ENCODE measurements at regions not wholly inside any gene's neighbourhood (a gene's known extent, or its start where the extent isn't known, plus 50 kb on each side); places are given as distances from the start of the nearest gene placed in this dataset.
"Not testable (repeated sequence)": the region's sequence is repeated elsewhere in the genome, so short reads cannot be mapped to it uniquely, and the experiment has no call there.

DNA sequence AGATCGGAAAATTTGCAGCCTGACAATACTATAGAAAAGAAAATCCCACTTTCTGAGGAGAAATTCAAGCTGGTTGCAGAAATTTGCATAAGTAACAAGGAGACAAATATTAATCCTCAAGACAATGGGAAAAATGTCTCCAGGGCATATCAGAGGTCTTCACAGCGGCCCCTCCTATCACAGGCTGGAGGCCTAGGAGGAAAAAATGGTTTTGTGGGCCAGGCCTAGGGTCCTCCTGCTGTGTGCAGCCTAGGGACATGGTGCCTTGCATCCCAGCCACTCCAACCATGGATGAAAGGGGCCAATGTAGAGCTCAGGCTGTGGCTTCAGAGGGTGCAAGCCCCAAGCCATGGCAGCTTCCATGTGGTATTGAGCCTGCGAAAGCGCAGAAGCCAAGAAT is 138.5 kb upstream of the MAN2A1 start:
- H3K4me1 Mint-ChIP-seq (ENCODE audit: low read depth); intact Hi-C loops (cut with micrococcal nuclease); H3K4me3 Mint-ChIP-seq; H3K27me3 Mint-ChIP-seq (ENCODE audit: low read depth); H3K27ac Mint-ChIP-seq; DNase-seq; H3K36me3 Mint-ChIP-seq (ENCODE audit: low read depth); H3K9me3 Mint-ChIP-seq: not testable (repeated sequence)
- CTCF ChIA-PET: interaction anchor here (0.6 kb wide), 1 partner anchor 18 kb away, joined by 4 read pairs; no protein-coding TSS in a partner anchor

DNA sequence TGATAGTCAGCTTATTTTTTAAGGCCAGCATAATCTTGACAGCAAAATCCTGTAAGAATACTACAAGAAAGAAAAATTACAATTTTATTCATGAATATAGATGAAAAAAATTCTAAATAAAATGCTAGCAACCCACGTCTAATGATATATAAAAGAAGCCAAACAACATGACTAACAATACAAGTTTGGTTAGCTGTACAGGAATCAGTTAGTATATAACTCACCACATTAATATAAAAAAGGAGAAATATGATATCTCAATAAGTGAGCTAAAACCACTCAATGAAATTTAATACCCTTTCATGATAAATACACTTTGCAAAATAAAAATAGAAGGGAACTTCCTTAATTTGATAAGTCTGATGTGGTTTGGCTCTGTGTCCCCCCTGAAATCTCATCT is 139.7 kb upstream of the MAN2A1 start:
- peaks cover 3% of the 10 kb centered on the region for H3K36me3 Mint-ChIP-seq (ENCODE audit: low read depth)
- no peak for DNase-seq
- H3K9me3 Mint-ChIP-seq: peaks cover 10% of the 10 kb centered on the region
- H3K4me3 Mint-ChIP-seq: no peak overlapping the region
- CTCF ChIA-PET: no interaction called here
- intact Hi-C loops (cut with micrococcal nuclease): no loop called here
- peaks cover 2% of the 10 kb centered on the region for H3K27me3 Mint-ChIP-seq (ENCODE audit: low read depth)
- H3K27ac Mint-ChIP-seq: no peak overlapping the region
- no peaks in the 10 kb centered on the region for H3K4me1 Mint-ChIP-seq (ENCODE audit: low read depth)

DNA sequence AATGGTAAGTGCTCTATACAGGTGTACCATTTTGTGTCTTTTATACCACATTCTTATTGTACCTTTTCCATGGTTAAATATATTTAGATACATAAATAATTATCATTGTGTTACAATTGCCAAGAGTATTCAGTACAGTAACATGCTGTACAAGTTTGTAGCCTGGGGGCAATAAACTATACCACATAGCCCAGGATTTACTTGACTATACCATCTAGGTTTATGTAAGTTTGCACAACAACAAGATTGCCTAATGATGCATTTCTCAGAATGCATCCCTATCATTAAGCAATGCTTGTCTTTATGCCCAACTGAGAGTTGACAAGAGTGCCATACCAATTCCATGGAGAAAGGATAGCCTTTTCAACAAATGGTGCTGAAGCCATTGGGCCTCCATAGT is 136.7 kb upstream of the PJA2 start:
- no peak overlapping the region for H3K4me3 Mint-ChIP-seq
- peaks cover 5% of the 10 kb centered on the region for H3K27me3 Mint-ChIP-seq (ENCODE audit: low read depth)
- H3K36me3 Mint-ChIP-seq (ENCODE audit: low read depth): no peaks in the 10 kb centered on the region
- H3K4me1 Mint-ChIP-seq (ENCODE audit: low read depth): no peaks in the 10 kb centered on the region
- H3K27ac Mint-ChIP-seq: no peak overlapping the region
- no peak for DNase-seq
- CTCF ChIA-PET: no interaction called here
- intact Hi-C loops (cut with micrococcal nuclease): no loop called here
- no peaks in the 10 kb centered on the region for H3K9me3 Mint-ChIP-seq

DNA sequence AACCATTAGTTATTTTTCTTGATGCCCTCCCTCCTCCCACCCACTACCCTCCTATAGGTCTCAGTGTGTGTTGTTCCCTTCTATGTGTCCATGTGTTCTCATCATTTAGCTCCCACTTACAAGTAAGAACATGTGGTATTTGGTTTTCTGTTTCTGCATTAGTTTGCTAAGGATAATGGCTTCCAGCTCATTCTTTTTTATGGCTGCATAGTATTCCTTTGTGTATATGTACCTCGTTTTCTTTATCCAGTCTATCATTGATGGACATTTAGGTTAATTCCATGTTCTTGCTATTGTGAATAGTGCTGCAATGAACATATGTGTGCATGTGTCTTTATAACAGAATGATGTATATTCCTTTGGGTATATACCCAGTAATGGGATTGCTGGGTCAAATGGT is 135.1 kb upstream of the PJA2 start:
- H3K36me3 Mint-ChIP-seq (ENCODE audit: low read depth): not testable (repeated sequence)
- CTCF ChIA-PET: interaction anchor here (0.6 kb wide), 1 partner anchor 193 kb away, joined by 3 read pairs; no protein-coding TSS in a partner anchor

DNA sequence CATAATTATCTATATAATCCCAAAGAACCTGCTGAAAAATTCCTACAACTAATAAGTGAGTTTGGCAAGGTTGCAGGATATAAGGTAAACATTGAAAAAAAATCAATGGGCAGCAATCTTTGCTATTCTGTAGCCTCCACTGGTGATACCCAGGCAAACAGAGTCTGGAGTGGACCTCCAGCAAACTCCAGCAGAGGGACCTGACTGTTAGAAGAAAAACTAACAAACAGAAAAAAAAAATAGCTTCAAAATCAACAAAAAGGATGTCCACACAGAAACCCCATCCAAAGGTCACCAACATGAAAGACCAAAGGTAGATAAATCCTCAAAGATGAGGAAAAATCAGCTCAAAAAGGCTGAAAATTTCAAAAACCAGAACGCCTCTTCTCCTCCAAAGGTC is 128.9 kb upstream of the PJA2 start:
- H3K4me3 Mint-ChIP-seq; intact Hi-C loops (cut with micrococcal nuclease); DNase-seq; H3K36me3 Mint-ChIP-seq (ENCODE audit: low read depth); H3K4me1 Mint-ChIP-seq (ENCODE audit: low read depth); H3K9me3 Mint-ChIP-seq; H3K27ac Mint-ChIP-seq: not testable (repeated sequence)
- peaks cover 15% of the 10 kb centered on the region for H3K27me3 Mint-ChIP-seq (ENCODE audit: low read depth)
- CTCF ChIA-PET: interaction anchor here (0.6 kb wide), 1 partner anchor 306 kb away, joined by 3 read pairs; no protein-coding TSS in a partner anchor

More for the DNA sequence above, 135.1 kb upstream of the PJA2 start:
- H3K27me3 Mint-ChIP-seq (ENCODE audit: low read depth); H3K4me3 Mint-ChIP-seq; intact Hi-C loops (cut with micrococcal nuclease); H3K4me1 Mint-ChIP-seq (ENCODE audit: low read depth); H3K27ac Mint-ChIP-seq; DNase-seq; H3K9me3 Mint-ChIP-seq: not testable (repeated sequence)

DNA sequence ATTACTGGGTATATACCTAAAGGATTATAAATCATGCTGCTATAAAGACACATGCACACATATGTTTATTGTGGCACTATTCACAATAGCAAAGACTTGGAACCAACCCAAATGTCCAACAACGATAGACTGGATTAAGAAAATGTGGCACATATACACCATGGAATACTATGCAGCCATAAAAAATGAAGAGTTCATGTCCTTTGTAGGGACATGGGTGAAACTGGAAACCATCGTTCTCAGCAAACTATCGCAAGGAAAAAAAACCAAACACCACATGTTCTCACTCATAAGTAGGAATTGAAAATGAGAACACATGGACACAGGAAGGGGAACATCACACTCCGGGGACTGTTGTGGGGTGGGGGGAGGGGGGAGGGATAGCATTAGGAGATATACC is 125.3 kb upstream of the PJA2 start:
- intact Hi-C loops (cut with micrococcal nuclease); DNase-seq; H3K4me1 Mint-ChIP-seq (ENCODE audit: low read depth): not testable (repeated sequence)

DNA sequence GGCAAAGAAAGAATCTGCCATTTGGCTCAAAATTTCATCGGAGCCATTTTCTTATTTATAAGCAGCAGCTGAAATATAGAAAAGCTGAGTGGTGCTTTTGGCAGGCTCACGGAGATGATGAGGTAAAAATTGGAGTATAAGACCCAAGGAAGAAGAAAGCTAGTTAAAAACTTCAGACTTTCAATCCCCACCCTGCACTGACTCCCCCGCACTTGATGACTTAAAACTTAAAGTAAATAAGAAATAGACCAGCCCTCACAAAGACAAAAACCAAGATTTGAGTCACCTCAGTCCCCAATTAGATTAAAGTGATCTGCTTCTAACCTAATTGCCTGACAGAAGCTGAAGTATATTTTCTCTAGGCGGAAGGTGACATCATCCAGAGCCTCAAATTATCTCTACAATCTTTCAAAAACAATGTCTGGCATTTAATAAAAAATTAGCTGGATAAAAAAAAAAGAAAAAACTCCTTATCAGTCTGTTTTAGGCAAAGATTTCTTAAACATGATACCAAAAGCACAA is 124.0 kb upstream of the PJA2 start:
- no peak for DNase-seq
- Mint-ChIP-seq H3K4me1 (ENCODE audit: low read depth) (no peaks in the 10 kb centered on the region), H3K9me3 (no peaks in the 10 kb centered on the region), H3K27ac (no peak overlapping the region), H3K36me3 (ENCODE audit: low read depth) (no peaks in the 10 kb centered on the region), H3K4me3 (no peak overlapping the region), H3K27me3 (ENCODE audit: low read depth) (peaks cover 2% of the 10 kb centered on the region)
- intact Hi-C loops (cut with micrococcal nuclease): no loop called here
- CTCF ChIA-PET: no interaction called here

More for the DNA sequence above, 125.3 kb upstream of the PJA2 start:
- H3K9me3 Mint-ChIP-seq; H3K4me3 Mint-ChIP-seq; CTCF ChIA-PET; H3K27ac Mint-ChIP-seq; H3K36me3 Mint-ChIP-seq (ENCODE audit: low read depth); H3K27me3 Mint-ChIP-seq (ENCODE audit: low read depth): not testable (repeated sequence)

DNA sequence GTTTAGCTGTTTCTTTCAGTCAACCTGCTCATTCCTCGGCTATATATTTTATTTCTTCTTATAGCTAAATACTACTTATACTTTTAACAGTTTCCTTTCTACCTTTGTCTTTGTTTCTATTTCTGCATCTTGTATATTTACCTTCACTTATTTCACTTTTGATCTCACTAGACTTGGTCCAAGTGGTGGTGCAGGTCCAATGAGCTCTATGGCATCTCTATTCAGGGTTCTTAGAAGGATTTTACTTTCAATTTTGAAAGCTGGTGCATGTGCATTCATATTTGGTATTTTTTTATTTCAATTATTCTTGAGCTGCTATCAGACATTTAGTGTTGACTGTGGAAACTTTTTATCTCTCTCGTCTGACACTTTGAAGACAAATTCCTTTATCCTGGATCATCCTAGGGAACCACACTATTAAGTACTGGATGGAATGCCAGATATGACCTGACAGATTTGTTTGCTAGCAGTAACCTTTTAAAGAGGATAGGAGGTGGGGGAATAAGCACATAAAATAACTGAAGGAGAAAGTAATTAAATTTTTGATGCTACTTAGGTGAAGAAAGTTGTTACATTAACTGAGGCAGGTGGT is 123.1 kb upstream of the PJA2 start:
- H3K9me3 Mint-ChIP-seq: no peaks in the 10 kb centered on the region
- H3K27ac Mint-ChIP-seq: no peak overlapping the region
- peaks cover 2% of the 10 kb centered on the region for H3K27me3 Mint-ChIP-seq (ENCODE audit: low read depth)
- intact Hi-C loops (cut with micrococcal nuclease): no loop called here
- CTCF ChIA-PET: interaction anchor here (0.6 to 1.0 kb wide), 3 partner anchors 45 to 1122 kb away, joined by 3 read pairs; no protein-coding TSS in a partner anchor
- H3K4me3 Mint-ChIP-seq: no peak overlapping the region
- H3K36me3 Mint-ChIP-seq (ENCODE audit: low read depth): no peaks in the 10 kb centered on the region
- H3K4me1 Mint-ChIP-seq (ENCODE audit: low read depth): no peaks in the 10 kb centered on the region
- no peak for DNase-seq

GRCh38 chr5:109531262-109531661 is 121.5 kb upstream of the PJA2 start:
- no peaks in the 10 kb centered on the region for H3K36me3 Mint-ChIP-seq (ENCODE audit: low read depth)
- peaks cover 2% of the 10 kb centered on the region for H3K27me3 Mint-ChIP-seq (ENCODE audit: low read depth)
- no peak overlapping the region for H3K27ac Mint-ChIP-seq
- no peak for DNase-seq
- CTCF ChIA-PET: no interaction called here
- no peaks in the 10 kb centered on the region for H3K9me3 Mint-ChIP-seq
- H3K4me3 Mint-ChIP-seq: no peak overlapping the region
- intact Hi-C loops (cut with micrococcal nuclease): no loop called here
- no peaks in the 10 kb centered on the region for H3K4me1 Mint-ChIP-seq (ENCODE audit: low read depth)

DNA sequence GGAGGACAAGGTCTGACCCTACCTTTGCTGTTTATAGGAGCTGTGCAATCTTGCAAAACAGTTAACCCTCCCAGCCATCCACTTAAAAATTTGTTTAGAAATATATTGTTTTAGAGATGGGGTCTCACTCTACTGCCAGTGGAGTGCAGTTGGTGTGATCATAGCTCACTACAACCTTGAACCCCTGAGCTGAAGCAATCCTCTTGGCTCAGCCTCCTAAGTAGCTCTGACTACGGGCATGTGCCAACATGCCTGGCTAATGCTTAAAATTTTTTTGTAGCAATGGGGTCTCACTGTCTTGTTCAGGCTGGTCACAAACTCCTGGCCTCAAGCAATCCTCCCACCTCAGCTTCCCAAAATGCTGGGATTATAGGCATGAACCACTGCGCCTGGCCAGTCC is 120.2 kb upstream of the PJA2 start:
- intact Hi-C loops (cut with micrococcal nuclease): no loop called here
- Mint-ChIP-seq H3K9me3 (no peaks in the 10 kb centered on the region), H3K4me1 (ENCODE audit: low read depth) (no peaks in the 10 kb centered on the region), H3K36me3 (ENCODE audit: low read depth) (no peaks in the 10 kb centered on the region), H3K27ac (no peak overlapping the region), H3K27me3 (ENCODE audit: low read depth) (no peaks in the 10 kb centered on the region), H3K4me3 (no peak overlapping the region)
- CTCF ChIA-PET: interaction anchor here (0.6 kb wide), 1 partner anchor 78 kb away, joined by 4 read pairs; no protein-coding TSS in a partner anchor
- no peak for DNase-seq

DNA sequence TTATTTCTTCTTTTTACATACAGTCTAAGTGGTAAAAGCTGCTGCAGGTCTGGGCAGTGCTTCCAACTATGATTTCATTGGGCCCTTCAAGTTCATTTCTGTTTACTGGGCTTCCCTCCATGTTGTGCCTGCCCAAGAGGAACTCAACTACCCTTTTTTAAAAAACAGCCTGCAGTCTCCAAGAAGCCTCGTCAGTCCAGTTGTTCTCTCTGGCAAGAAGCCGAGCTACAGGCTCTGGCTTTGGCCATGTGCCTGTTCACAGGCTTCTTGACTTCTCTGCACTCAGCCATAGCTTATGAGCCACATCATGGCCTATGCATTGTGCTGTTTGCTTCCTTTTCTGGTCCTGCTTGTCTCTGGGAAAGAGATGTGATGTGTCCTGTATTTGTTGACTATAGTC is 119.7 kb upstream of the PJA2 start:
- Mint-ChIP-seq H3K4me1 (ENCODE audit: low read depth) (no peaks in the 10 kb centered on the region), H3K36me3 (ENCODE audit: low read depth) (no peaks in the 10 kb centered on the region), H3K9me3 (no peaks in the 10 kb centered on the region), H3K27ac (no peak overlapping the region), H3K27me3 (ENCODE audit: low read depth) (no peaks in the 10 kb centered on the region), H3K4me3 (no peak overlapping the region)
- intact Hi-C loops (cut with micrococcal nuclease): no loop called here
- DNase-seq: no peak
- CTCF ChIA-PET: no interaction called here

- CTCF ChIA-PET: interaction anchor here (1.2 kb wide), 1 partner anchor 72 kb away, joined by 3 read pairs; no protein-coding TSS in a partner anchor
- no peaks in the 10 kb centered on the region for H3K27me3 Mint-ChIP-seq (ENCODE audit: low read depth)
- H3K4me3 Mint-ChIP-seq: no peak overlapping the region
- H3K27ac Mint-ChIP-seq: no peak overlapping the region
- DNase-seq: no peak
- H3K9me3 Mint-ChIP-seq: no peaks in the 10 kb centered on the region
- no peaks in the 10 kb centered on the region for H3K4me1 Mint-ChIP-seq (ENCODE audit: low read depth)
- H3K36me3 Mint-ChIP-seq (ENCODE audit: low read depth): no peaks in the 10 kb centered on the region
- intact Hi-C loops (cut with micrococcal nuclease): no loop called here
Measured at GRCh38 chr5:109524555-109524954, 114.8 kb upstream of the PJA2 start.

- DNase-seq: no peak
- Mint-ChIP-seq H3K27me3 (ENCODE audit: low read depth) (no peaks in the 10 kb centered on the region), H3K36me3 (ENCODE audit: low read depth) (no peaks in the 10 kb centered on the region), H3K4me3 (no peak overlapping the region), H3K4me1 (ENCODE audit: low read depth) (no peaks in the 10 kb centered on the region), H3K9me3 (no peaks in the 10 kb centered on the region), H3K27ac (no peak overlapping the region)
- intact Hi-C loops (cut with micrococcal nuclease): no loop called here
- CTCF ChIA-PET: interaction anchor here (1.2 kb wide), 1 partner anchor 71 kb away, joined by 3 read pairs; no protein-coding TSS in a partner anchor
Measured at GRCh38 chr5:109524026-109524425, 114.3 kb upstream of the PJA2 start.
